Upper lobe of right lung (tissue), 1 donor: ENCODE measurements at regions not wholly inside any gene's neighbourhood (a gene's known extent, or its start where the extent isn't known, plus 50 kb on each side); places are given as distances from the start of the nearest gene placed in this dataset.
A peak's percentile ranks its signal among the peaks of the same experiment; 100 is the strongest.
"Not testable (repeated sequence)": the region's sequence is repeated elsewhere in the genome, so short reads cannot be mapped to it uniquely, and the experiment has no call there.

ENCODE experiments used
- ATAC-seq: fragments of 200-7000 bp; cut with Tn5 transposase; one replicate; pipeline ENCODE4 v1.9.1; 2020; ENCODE audit warnings: mild to moderate bottlenecking, moderate library complexity
- DNase-seq: peaks from one replicate; pipeline ENCODE4 v3.0.0-alpha.2; 2020
- H3K27ac ChIP-seq: fragments of 200-600 bp; one replicate; pipeline ENCODE4 v1.8.0; 2022
- H3K27me3 ChIP-seq: fragments of 200-600 bp; one replicate; pipeline ENCODE4 v1.8.0; 2022; ENCODE audit warnings: mild to moderate bottlenecking
- H3K36me3 ChIP-seq: fragments of 200-600 bp; one replicate; pipeline ENCODE4 v1.8.0; 2022
- H3K4me1 ChIP-seq: fragments of 200-600 bp; one replicate; pipeline ENCODE4 v1.8.0; 2022
- H3K4me3 ChIP-seq: fragments of 200-600 bp; one replicate; pipeline ENCODE4 v1.8.0; 2022; ENCODE audit warnings: mild to moderate bottlenecking
- H3K9me3 ChIP-seq: fragments of 200-600 bp; one replicate; pipeline ENCODE4 v1.8.0; 2022
- CTCF ChIP-seq: fragments of 200-600 bp; IDR thresholded peaks from one replicate; pipeline ENCODE4 v1.8.0; 2022; ENCODE audit warnings: antibody characterized with exemption
- intact Hi-C: fragments of 100-400 bp; cut with DNase I; formaldehyde crosslinking; loops from one replicate; pipeline ENCODE4 v1.11.0; 2022
- donor health status: DM: no; HTN: yes; CAD: no; lungs with severe emphysema.

DNA sequence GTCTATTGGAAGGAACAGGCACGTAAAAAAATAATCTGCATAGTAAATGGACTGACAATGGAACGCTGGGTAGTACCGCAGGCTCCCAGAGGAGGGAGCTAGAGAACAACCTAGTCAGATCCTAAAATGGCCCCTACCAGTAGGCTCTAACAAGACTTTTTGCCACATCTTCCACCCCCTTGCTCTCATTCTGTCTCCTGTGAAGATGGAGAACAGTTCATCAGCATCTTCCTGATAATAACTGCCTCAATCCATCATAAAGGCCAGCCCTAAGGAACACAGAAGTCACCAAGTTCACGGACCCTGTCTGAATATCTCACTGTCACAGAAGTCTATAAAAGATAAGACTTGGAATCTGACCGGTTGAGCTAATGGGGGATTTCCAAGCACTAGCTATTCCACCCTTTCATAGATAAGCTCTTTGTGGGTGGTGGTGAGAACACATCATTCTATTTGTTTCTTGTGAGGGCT lies 133.4 kb downstream of the SLC1A3 start:
- intact Hi-C loops, result no loop called here
- Histone ChIP-seq H3K27me3 (no peaks in the 10 kb centered on the region), H3K9me3 (no peaks in the 10 kb centered on the region), H3K27ac (no peak overlapping the region), H3K4me1 (peaks cover 16% of the 10 kb centered on the region), H3K36me3 (no peaks in the 10 kb centered on the region), H3K4me3 (no peak overlapping the region)
- DNase-seq (peak; percentile 75), ATAC-seq (peak; percentile 91)
- TF ChIP-seq CTCF, result peak; percentile 83

GRCh38 chr5:36740259-36740898 lies 134.0 kb downstream of the SLC1A3 start:
- H3K4me3 ChIP-seq, result no peak overlapping the region
- ATAC-seq, result no peak
- H3K27ac ChIP-seq, result no peak overlapping the region
- H3K9me3 ChIP-seq, result no peaks in the 10 kb centered on the region
- no peaks in the 10 kb centered on the region for H3K36me3 ChIP-seq
- no peaks in the 10 kb centered on the region for H3K27me3 ChIP-seq
- no peak for DNase-seq
- H3K4me1 ChIP-seq, result peaks cover 18% of the 10 kb centered on the region
- TF ChIP-seq CTCF, result no peak
- intact Hi-C loops, result no loop called here

DNA sequence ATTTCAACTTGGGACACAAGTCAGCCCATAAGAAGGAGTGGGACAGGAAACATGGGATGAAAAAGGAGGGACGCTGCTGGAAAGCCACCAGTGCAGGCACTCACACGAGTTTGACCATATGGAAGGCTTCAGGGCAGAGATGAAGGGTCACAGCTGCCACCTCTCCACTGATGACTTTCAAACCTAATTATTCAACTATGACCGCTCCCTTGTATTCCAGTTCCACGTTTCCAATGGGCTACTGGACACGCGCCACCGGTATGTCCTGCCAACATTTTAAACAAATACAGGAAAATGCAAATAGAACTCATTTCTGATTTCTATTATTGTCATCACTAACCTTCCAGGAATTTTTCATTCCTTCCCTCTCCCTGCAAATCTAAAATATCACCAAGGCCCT lies 134.7 kb downstream of the SLC1A3 start:
- ATAC-seq, result no peak
- Histone ChIP-seq H3K4me1 (peaks cover 25% of the 10 kb centered on the region), H3K27ac (no peak overlapping the region), H3K4me3 (no peak overlapping the region), H3K9me3 (no peaks in the 10 kb centered on the region), H3K36me3 (no peaks in the 10 kb centered on the region), H3K27me3 (no peaks in the 10 kb centered on the region)
- no peak for TF ChIP-seq CTCF
- intact Hi-C loops, result no loop called here
- no peak for DNase-seq

- ATAC-seq (no peak), DNase-seq (no peak)
- no peaks in the 10 kb centered on the region for H3K27me3 ChIP-seq
- H3K4me1 ChIP-seq, result peaks cover 25% of the 10 kb centered on the region
- peak overlapping the region; percentile 66 for H3K4me3 ChIP-seq
- no peaks in the 10 kb centered on the region for H3K36me3 ChIP-seq
- intact Hi-C loops, result no loop called here
- peak overlapping the region; percentile 55 for H3K27ac ChIP-seq
- peak; percentile 66 for TF ChIP-seq CTCF
- H3K9me3 ChIP-seq, result no peaks in the 10 kb centered on the region
These were observed 132.4 kb upstream of the NIPBL start for GRCh38 chr5:36743891-36744772.

DNA sequence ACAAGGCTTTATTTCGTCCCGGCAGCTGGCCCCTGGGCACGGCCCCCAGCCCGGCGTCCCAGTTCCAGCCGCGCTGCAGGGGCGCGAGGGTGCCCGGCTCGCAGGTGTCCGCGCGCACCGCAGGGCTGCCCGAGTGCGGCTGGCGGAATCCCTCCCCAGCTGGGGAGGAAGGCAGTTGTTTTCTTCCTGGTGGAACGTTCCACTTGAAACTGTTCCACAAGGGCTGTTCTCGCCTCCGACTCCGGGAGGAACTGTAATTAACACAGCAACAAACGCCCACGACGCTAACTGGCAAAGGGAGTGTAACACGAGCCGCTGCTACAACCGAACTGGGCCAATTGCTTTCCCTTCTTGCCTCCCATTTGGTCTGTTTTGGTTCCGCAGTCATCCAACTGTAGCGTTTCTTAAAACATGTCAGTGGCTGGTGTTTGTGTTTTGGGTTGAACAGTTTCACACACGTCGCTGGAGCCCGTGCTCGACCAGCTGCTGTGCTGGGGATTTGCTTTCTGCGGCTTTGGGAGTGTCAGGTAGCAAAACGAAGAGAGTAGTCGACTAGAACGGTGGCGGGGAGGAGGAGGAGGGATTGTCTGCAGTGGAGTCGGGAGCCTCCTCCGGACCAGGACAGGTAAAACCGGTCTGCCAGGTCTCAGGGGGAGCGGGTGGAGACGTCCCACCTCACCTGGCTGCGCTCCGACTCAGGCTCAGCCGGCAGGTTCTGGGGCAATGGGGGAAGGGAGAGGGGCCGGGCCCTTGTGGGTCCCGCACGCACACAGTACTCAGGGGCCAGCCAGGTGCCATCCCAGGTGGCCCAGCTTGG lies 131.6 kb upstream of the NIPBL start:
- ATAC-seq, result peak; percentile 90
- Histone ChIP-seq H3K9me3 (no peaks in the 10 kb centered on the region), H3K27ac (peak overlapping the region; percentile 55), H3K27me3 (no peaks in the 10 kb centered on the region), H3K36me3 (no peaks in the 10 kb centered on the region), H3K4me1 (peaks cover 21% of the 10 kb centered on the region), H3K4me3 (peak overlapping the region; percentile 66)
- intact Hi-C loops, result no loop called here
- peak; percentile 91 for DNase-seq
- no peak for TF ChIP-seq CTCF

DNA sequence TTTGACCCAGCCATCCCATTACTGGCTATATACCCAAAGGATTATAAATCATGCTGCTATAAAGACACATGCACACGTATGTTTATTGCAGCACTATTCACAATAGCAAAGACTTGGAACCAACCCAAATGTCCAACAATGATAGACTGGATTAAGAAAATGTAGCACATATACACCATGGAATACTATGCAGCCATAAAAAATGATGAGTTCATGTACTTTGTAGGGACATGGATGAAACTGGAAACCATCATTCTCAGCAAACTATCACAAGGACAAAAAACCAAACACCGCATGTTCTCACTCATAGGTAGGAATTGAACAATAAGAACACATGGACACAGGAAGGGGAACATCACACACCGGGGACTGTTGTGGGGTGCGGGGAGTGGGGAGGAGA lies 128.8 kb upstream of the NIPBL start:
- peaks cover 14% of the 10 kb centered on the region for H3K4me1 ChIP-seq
- H3K27ac ChIP-seq, ATAC-seq, DNase-seq, H3K4me3 ChIP-seq, H3K9me3 ChIP-seq, intact Hi-C loops, H3K36me3 ChIP-seq, H3K27me3 ChIP-seq: not testable (repeated sequence)
